ENCODE measurements at regions not wholly inside any gene's neighbourhood (a gene's known extent, or its start where the extent isn't known, plus 50 kb on each side); places are given as distances from the start of the nearest gene placed in this dataset.

- intact Hi-C loops (cut with micrococcal nuclease): no loop called here
- no peaks in the 10 kb centered on the region for H3K36me3 Mint-ChIP-seq (ENCODE audit: low read depth)
- CTCF ChIA-PET: interaction anchor here (1.2 to 1.6 kb wide), 2 partner anchors 237 to 242 kb away, joined by 3 to 4 read pairs; no protein-coding TSS in a partner anchor
- POLR2A ChIA-PET: no interaction called here
- TF ChIP-seq, protein P1, sequence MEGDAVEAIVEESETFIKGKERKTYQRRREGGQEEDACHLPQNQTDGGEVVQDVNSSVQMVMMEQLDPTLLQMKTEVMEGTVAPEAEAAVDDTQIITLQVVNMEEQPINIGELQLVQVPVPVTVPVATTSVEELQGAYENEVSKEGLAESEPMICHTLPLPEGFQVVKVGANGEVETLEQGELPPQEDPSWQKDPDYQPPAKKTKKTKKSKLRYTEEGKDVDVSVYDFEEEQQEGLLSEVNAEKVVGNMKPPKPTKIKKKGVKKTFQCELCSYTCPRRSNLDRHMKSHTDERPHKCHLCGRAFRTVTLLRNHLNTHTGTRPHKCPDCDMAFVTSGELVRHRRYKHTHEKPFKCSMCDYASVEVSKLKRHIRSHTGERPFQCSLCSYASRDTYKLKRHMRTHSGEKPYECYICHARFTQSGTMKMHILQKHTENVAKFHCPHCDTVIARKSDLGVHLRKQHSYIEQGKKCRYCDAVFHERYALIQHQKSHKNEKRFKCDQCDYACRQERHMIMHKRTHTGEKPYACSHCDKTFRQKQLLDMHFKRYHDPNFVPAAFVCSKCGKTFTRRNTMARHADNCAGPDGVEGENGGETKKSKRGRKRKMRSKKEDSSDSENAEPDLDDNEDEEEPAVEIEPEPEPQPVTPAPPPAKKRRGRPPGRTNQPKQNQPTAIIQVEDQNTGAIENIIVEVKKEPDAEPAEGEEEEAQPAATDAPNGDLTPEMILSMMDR (IDR thresholded peaks at IDR 0.05): no peak
- H3K27ac Mint-ChIP-seq: no peak overlapping the region
- no peaks in the 10 kb centered on the region for H3K4me1 Mint-ChIP-seq (ENCODE audit: low read depth)
- peaks cover under 1% of the 10 kb centered on the region for H3K27me3 Mint-ChIP-seq
- DNase-seq: no peak
- no peaks in the 10 kb centered on the region for H3K9me3 Mint-ChIP-seq
- H3K4me3 Mint-ChIP-seq: no peak overlapping the region
- ATAC-seq: no peak
Measured at GRCh38 chr9:89839952-89840351, 235.1 kb downstream of the GADD45G start.

DNA sequence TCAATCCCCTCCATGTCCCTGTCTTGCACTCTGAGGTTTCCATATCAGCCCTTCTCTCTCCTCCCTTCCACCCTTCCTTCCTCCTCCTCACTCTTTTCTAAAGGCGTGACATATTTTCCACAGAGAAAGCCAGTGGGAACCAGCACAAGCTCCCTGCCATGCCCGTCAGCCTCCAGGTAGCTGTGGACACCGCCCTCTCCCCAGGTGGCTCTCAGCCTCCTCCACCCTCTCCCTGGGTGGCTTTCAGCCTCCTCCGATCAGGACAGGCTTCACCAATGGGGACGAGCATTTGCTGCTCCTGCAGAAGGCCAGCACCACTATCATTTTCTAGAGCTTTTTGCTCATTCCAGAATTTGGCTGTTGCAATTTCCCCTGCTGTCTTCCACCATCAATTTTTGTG lies 236.6 kb downstream of the GADD45G start:
- ChIA-PET CTCF (no interaction called here), POLR2A (no interaction called here)
- H3K4me3 Mint-ChIP-seq: no peak overlapping the region
- H3K9me3 Mint-ChIP-seq: no peaks in the 10 kb centered on the region
- no peak overlapping the region for H3K27ac Mint-ChIP-seq
- no peaks in the 10 kb centered on the region for H3K36me3 Mint-ChIP-seq (ENCODE audit: low read depth)
- DNase-seq (no peak), ATAC-seq (no peak)
- no peaks in the 10 kb centered on the region for H3K27me3 Mint-ChIP-seq
- H3K4me1 Mint-ChIP-seq (ENCODE audit: low read depth): no peaks in the 10 kb centered on the region
- intact Hi-C loops (cut with micrococcal nuclease): no loop called here
- TF ChIP-seq, protein P1 (IDR thresholded peaks at IDR 0.05): no peak

GRCh38 chr9:89842267-89842768 lies 237.5 kb downstream of the GADD45G start:
- Mint-ChIP-seq H3K36me3 (ENCODE audit: low read depth) (no peaks in the 10 kb centered on the region), H3K27me3 (no peaks in the 10 kb centered on the region), H3K27ac (no peak overlapping the region), H3K4me1 (ENCODE audit: low read depth) (no peaks in the 10 kb centered on the region), H3K9me3 (no peaks in the 10 kb centered on the region), H3K4me3 (no peak overlapping the region)
- TF ChIP-seq, protein P1 (IDR thresholded peaks at IDR 0.05): no peak
- no peak for ATAC-seq
- no peak for DNase-seq
- ChIA-PET CTCF (no interaction called here), POLR2A (no interaction called here)
- intact Hi-C loops (cut with micrococcal nuclease): no loop called here

DNA sequence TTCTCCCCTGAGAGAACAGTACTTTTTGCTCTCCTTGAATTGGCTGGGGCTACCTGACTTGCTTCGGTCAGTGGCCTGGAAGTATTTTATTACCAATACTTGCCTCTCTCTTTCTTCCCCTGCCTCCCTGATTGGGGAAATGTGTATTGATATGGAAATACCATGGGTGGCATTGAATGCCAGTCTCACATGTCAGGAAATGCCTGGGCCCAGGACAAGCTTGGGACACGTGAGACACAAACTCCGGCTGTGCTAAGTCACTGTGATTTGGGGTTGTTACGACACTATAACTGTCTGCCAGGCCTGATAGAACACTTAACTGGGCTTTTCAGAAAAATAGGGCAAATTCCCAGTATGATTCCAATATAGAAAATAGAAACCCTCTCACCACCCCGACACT lies 238.3 kb downstream of the GADD45G start:
- CTCF ChIA-PET: no interaction called here
- H3K4me1 Mint-ChIP-seq (ENCODE audit: low read depth): no peaks in the 10 kb centered on the region
- POLR2A ChIA-PET: no interaction called here
- ATAC-seq (no peak), DNase-seq (no peak)
- TF ChIP-seq, protein P1 (IDR thresholded peaks at IDR 0.05): no peak
- H3K27me3 Mint-ChIP-seq: no peaks in the 10 kb centered on the region
- H3K27ac Mint-ChIP-seq: no peak overlapping the region
- H3K9me3 Mint-ChIP-seq: no peaks in the 10 kb centered on the region
- no peak overlapping the region for H3K4me3 Mint-ChIP-seq
- H3K36me3 Mint-ChIP-seq (ENCODE audit: low read depth): no peaks in the 10 kb centered on the region
- intact Hi-C loops (cut with micrococcal nuclease): no loop called here

DNA sequence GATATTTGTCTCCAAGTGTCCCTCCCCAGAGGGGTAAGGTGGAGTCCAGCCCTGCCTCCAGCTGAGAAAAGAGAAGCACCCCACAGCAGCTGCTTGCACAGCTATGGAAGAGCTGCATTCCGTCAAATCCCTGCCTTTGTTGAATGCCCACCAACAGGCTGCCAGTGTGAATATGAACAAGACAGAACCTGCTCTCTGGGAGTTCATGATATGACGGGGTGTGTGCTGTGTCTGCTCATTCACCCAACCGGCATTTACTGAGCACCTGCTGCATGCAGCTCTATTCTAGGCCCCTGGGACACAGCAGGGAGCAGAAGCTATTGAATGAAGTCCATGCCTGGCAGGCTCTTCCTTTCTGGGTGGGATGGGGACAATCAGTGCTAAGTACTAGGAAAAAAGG lies 238.8 kb downstream of the GADD45G start:
- Mint-ChIP-seq H3K27ac (no peak overlapping the region), H3K4me3 (no peak overlapping the region), H3K27me3 (no peaks in the 10 kb centered on the region), H3K4me1 (ENCODE audit: low read depth) (no peaks in the 10 kb centered on the region), H3K9me3 (no peaks in the 10 kb centered on the region), H3K36me3 (ENCODE audit: low read depth) (no peaks in the 10 kb centered on the region)
- DNase-seq (no peak), ATAC-seq (no peak)
- TF ChIP-seq, protein P1 (IDR thresholded peaks at IDR 0.05): no peak
- ChIA-PET POLR2A (no interaction called here), CTCF (interaction anchor here (1.2 to 1.4 kb wide), 2 partner anchors 8 to 241 kb away, joined by 3 read pairs; no protein-coding TSS in a partner anchor)
- intact Hi-C loops (cut with micrococcal nuclease): no loop called here

Measured in activated CD8-positive, alpha-beta T cell treated with anti-CD3 and anti-CD28 coated beads for 36 hours (primary cell).